A549 (cell line): ENCODE measurements at regions not wholly inside any gene's neighbourhood (a gene's known extent, or its start where the extent isn't known, plus 50 kb on each side); places are given as distances from the start of the nearest gene placed in this dataset.

Experiments used
- ATAC-seq, 2 experiments: fragments of 200-7000 bp in 1 of 2; fragments of >200 bp in 1 of 2; cut with Nextera tagmentation in 1 of 2; cut with Tn5 transposase in 1 of 2; 3 replicates each; pipeline versions ENCODE4 v1.8.0 to v1.9.1; 2018 to 2020; ENCODE audit warnings: mild to moderate bottlenecking in 1 of 2, moderate library complexity in 1 of 2
- CTCF ChIA-PET: fragments of 300-600 bp; sonication (Branson Sonifier 250); formaldehyde crosslinking; extraction: SDS; loops from one replicate; lab custom pipeline; 2021; ENCODE audit warnings: antibody characterized with exemption, inconsistent platforms; lab: Yijun Ruan, JAX
- POLR2A ChIA-PET: fragments of 350-600 bp; formaldehyde crosslinking; extraction: SDS; loops from one replicate; lab custom pipeline; 2021; ENCODE audit warnings: antibody characterized with exemption, inconsistent platforms; lab: Yijun Ruan, JAX
- DNase-seq, 2 experiments: peaks; one replicate each; pipeline versions ENCODE4 v3.0.0 to v3.0.0-alpha.2; 2011 to 2016; ENCODE audit warnings: low read depth in 1 of 2, low spot score in 1 of 2
- FAIRE-seq: peaks from 2 replicates; lab custom pipeline; 2011; peaks lifted over from hg19 to GRCh38; lab: Jason Lieb, UNC
- H3K27ac ChIP-seq, 2 experiments: fragments of >200 bp; sonication (Bioruptor Twin); formaldehyde crosslinking; 3 replicates each; pipeline ENCODE4 v1.5.1; 2016 to 2017
- H3K4me1 ChIP-seq: fragments of >200 bp; sonication (Bioruptor Twin); formaldehyde crosslinking; 3 replicates; pipeline ENCODE4 v1.6.1; 2016
- H3K4me2 ChIP-seq: fragments of >200 bp; sonication (Bioruptor Twin); formaldehyde crosslinking; 3 replicates; pipeline ENCODE4 v1.6.1; 2016
- H3K4me3 ChIP-seq: fragments of >200 bp; sonication (Bioruptor Twin); formaldehyde crosslinking; 3 replicates; pipeline ENCODE4 v1.5.1; 2016
- H3K9me3 ChIP-seq: fragments of >200 bp; sonication (Bioruptor Twin); formaldehyde crosslinking; 3 replicates; pipeline ENCODE4 v1.6.1; 2016
- ATOH8 ChIP-seq: fragments of 250-450 bp; sonication (Bioruptor Pico); IDR thresholded peaks from 2 replicates; pipeline ENCODE4 v1.5.0; 2020; ENCODE audit warnings: low read depth, mild to moderate bottlenecking, moderate library complexity
- BCL3 ChIP-seq: fragments of >200 bp; sonication (Bioruptor Twin); formaldehyde crosslinking; IDR thresholded peaks from 3 replicates; pipeline ENCODE4 v1.6.1; 2016
- CHD2 ChIP-seq: fragments of 150-350 bp; IDR thresholded peaks from 2 replicates; pipeline ENCODE4 v1.6.1; 2014; ENCODE audit warnings: low read length; ENCODE audit not compliant: partially characterized antibody
- CTCF ChIP-seq: fragments of >200 bp; sonication (Bioruptor Twin); formaldehyde crosslinking; IDR thresholded peaks from 3 replicates; pipeline ENCODE4 v1.5.1; 2016
- EP300 ChIP-seq, 2 experiments: fragments of >200 bp; sonication (Bioruptor Twin); formaldehyde crosslinking; IDR thresholded peaks; 2 replicates in 1 of 2; 3 replicates in 1 of 2; pipeline ENCODE4 v1.6.1; 2016 to 2017
- ESRRA ChIP-seq: fragments of 150-350 bp; IDR thresholded peaks from 2 replicates; pipeline ENCODE4 v1.6.1; 2014; ENCODE audit warnings: mild to moderate bottlenecking, low read length, borderline replicate concordance
- FOXS1 ChIP-seq: fragments of 250-450 bp; sonication (Bioruptor Pico); IDR thresholded peaks from 2 replicates; pipeline ENCODE4 v1.5.0; 2020; ENCODE audit warnings: mild to moderate bottlenecking, moderate library complexity
- HES2 ChIP-seq: fragments of >200 bp; sonication (Bioruptor Twin); formaldehyde crosslinking; IDR thresholded peaks from 2 replicates; pipeline ENCODE4 v1.6.1; 2016
- HMGXB4 ChIP-seq: fragments of 250-450 bp; sonication (Bioruptor Pico); IDR thresholded peaks from 2 replicates; pipeline ENCODE4 v1.5.0; 2021; ENCODE audit warnings: mild to moderate bottlenecking, moderate library complexity, borderline replicate concordance
- HOXA7 ChIP-seq: fragments of 250-450 bp; sonication (Bioruptor Pico); IDR thresholded peaks from 2 replicates; pipeline ENCODE4 v1.5.0; 2020; ENCODE audit warnings: mild to moderate bottlenecking, moderate library complexity
- JUN ChIP-seq, 2 experiments: fragments of >200 bp; sonication (Bioruptor Twin); formaldehyde crosslinking; IDR thresholded peaks; 2 replicates in 1 of 2; 3 replicates in 1 of 2; pipeline ENCODE4 v1.6.1; 2016 to 2017
- KDM1A ChIP-seq: fragments of 200-600 bp; sonication (generic); IDR thresholded peaks from 2 replicates; pipeline ENCODE4 v1.6.1; 2016; ENCODE audit warnings: low read depth, mild to moderate bottlenecking
- KDM5A ChIP-seq: fragments of 200-600 bp; sonication (generic); IDR thresholded peaks from 2 replicates; pipeline ENCODE4 v1.6.1; 2016; ENCODE audit warnings: antibody characterized with exemption, mild to moderate bottlenecking
- MAFK ChIP-seq: fragments of 450-650 bp; IDR thresholded peaks from 2 replicates; pipeline ENCODE4 v1.6.1; 2014; ENCODE audit not compliant: partially characterized antibody
- MAZ ChIP-seq: fragments of 150-350 bp; IDR thresholded peaks from 2 replicates; pipeline ENCODE4 v1.6.1; 2014; ENCODE audit warnings: antibody characterized with exemption, low read depth, low read length, borderline replicate concordance
- MYC ChIP-seq: IDR thresholded peaks from 2 replicates; pipeline ENCODE4 v1.6.1; 2012; ENCODE audit warnings: mild to moderate bottlenecking, inconsistent platforms, low read length, improper control_type of control experiment, borderline replicate concordance
- PHF8 ChIP-seq: fragments of 200-600 bp; sonication (generic); IDR thresholded peaks from 2 replicates; pipeline ENCODE4 v1.6.1; 2016; ENCODE audit warnings: low read depth, mild to moderate bottlenecking, antibody characterized with exemption, moderate library complexity, borderline replicate concordance
- POLR2A ChIP-seq: IDR thresholded peaks from 2 replicates; pipeline ENCODE4 v1.6.1; 2012; ENCODE audit warnings: mild to moderate bottlenecking, low read length
- RARB ChIP-seq: fragments of 250-450 bp; sonication (Bioruptor Pico); IDR thresholded peaks from 2 replicates; pipeline ENCODE4 v1.8.0; 2021; ENCODE audit warnings: mild to moderate bottlenecking, moderate library complexity
- USF2 ChIP-seq: fragments of 450-650 bp; IDR thresholded peaks from 2 replicates; pipeline ENCODE4 v1.6.1; 2014; ENCODE audit warnings: antibody characterized with exemption
- ZC3H11A ChIP-seq: fragments of 450-650 bp; IDR thresholded peaks from 2 replicates; pipeline ENCODE4 v1.6.1; 2014; ENCODE audit warnings: antibody characterized with exemption, mild to moderate bottlenecking
- ZSCAN20 ChIP-seq: fragments of 250-450 bp; sonication (Bioruptor Pico); IDR thresholded peaks from 2 replicates; pipeline ENCODE4 v1.8.0; 2022; ENCODE audit warnings: mild to moderate bottlenecking, moderate library complexity
- WGBS: methylation state at CpG from one replicate; pipeline ENCODE4 v1.1.6; 2017; ENCODE audit errors: missing lambda C conversion rate; 5-methylcytosine and 5-hydroxymethylcytosine counted together

- FAIRE-seq: no peak
- no peak; a peak in 1 of 6 replicates for ATAC-seq
- CTCF ChIA-PET: interaction anchor here (0.7 kb wide), 1 partner anchor 11 kb away, joined by 3 read pairs; no protein-coding TSS in a partner anchor
- WGBS: 93% methylated on average over 6 of the region's 6 CpGs
- no peak overlapping the region for H3K4me2 ChIP-seq
- peak; percentile 67 for TF ChIP-seq MAFK
- no peak for TF ChIP-seq POLR2A
- no peak for TF ChIP-seq KDM5A
- TF ChIP-seq ATOH8: no peak
- TF ChIP-seq RARB (CRISPR knock-in tag): no peak
- TF ChIP-seq ZSCAN20 (CRISPR knock-in tag): no peak
- no peak for TF ChIP-seq HES2
- TF ChIP-seq JUN (IDR thresholded peaks at IDR 0.05): no peak
- TF ChIP-seq HOXA7 (CRISPR knock-in tag): no peak
- no peak for TF ChIP-seq FOXS1 (CRISPR knock-in tag)
- no peak for TF ChIP-seq EP300 (IDR thresholded peaks at IDR 0.05)
- TF ChIP-seq ESRRA: no peak
- no peak for TF ChIP-seq MYC
- no peak for TF ChIP-seq HMGXB4 (CRISPR knock-in tag)
- peak; percentile 53; the same call in 1 of the 2 replicates for TF ChIP-seq KDM1A
- no peak for TF ChIP-seq CTCF
- TF ChIP-seq, all 56 proteins: peak for 2
- peak in 1 of 2 experiments; percentile 13 for DNase-seq
- POLR2A ChIA-PET: no interaction called here
- no peaks in the 10 kb centered on the region for H3K9me3 ChIP-seq
- peak overlapping the region in 1 of 2 experiments; percentile 37; a peak in 1 of 6 replicates for H3K27ac ChIP-seq
- H3K4me3 ChIP-seq: no peak overlapping the region
- H3K4me1 ChIP-seq: peaks cover 8% of the 10 kb centered on the region; the same call in 2 of the 3 replicates
Observed at GRCh38 chr22:27397036-27397953, 404.3 kb downstream of the MN1 start.

GRCh38 chr22:27397954-27398342, 403.6 kb downstream of the MN1 start:
- ChIA-PET CTCF (interaction anchor here (1.0 kb wide), 1 partner anchor 60 kb away, joined by 3 read pairs; no protein-coding TSS in a partner anchor), POLR2A (no interaction called here)
- 82% methylated on average over 13 of the region's 13 CpGs for WGBS
- H3K4me3 ChIP-seq: no peak overlapping the region
- H3K27ac ChIP-seq: no peak overlapping the region
- FAIRE-seq: no peak
- no peak overlapping the region for H3K4me2 ChIP-seq
- no peak for ATAC-seq
- no peak for DNase-seq
- peaks cover 8% of the 10 kb centered on the region; the same call in 2 of the 3 replicates for H3K4me1 ChIP-seq
- H3K9me3 ChIP-seq: peaks cover 6% of the 10 kb centered on the region; the same call in 1 of the 3 replicates
- TF ChIP-seq PHF8 (no peak), USF2 (no peak), CTCF (no peak), ZC3H11A (no peak), ESRRA (no peak), MAZ (no peak), CHD2 (no peak), KDM1A (peak; percentile 10; the same call in 1 of the 2 replicates), BCL3 (no peak)
